K562 (cell line): ENCODE measurements at regions not wholly inside any gene's neighbourhood (a gene's known extent, or its start where the extent isn't known, plus 50 kb on each side); places are given as distances from the start of the nearest gene placed in this dataset.

Source experiments
- ATAC-seq: fragments of 200-7000 bp; cut with Tn5 transposase; 3 replicates; pipeline ENCODE4 v1.9.1; 2020; ENCODE audit warnings: moderate library complexity
- BruUV-seq: library from RNA; stranded (reverse); fragments of 400-500 nt; replicated peaks from 2 replicates; lab custom pipeline; 2021; lab: Mats Ljungman, UMichigan
- CTCF ChIA-PET: fragments of 300-600 bp; formaldehyde crosslinking; extraction: SDS; loops from one replicate; lab custom pipeline; 2021; ENCODE audit warnings: low intra/inter-chr PET ratio; lab: Yijun Ruan, JAX
- POLR2A ChIA-PET: fragments of 300-600, 350-650 bp; sonication (Branson Sonifier 250); formaldehyde crosslinking; extraction: SDS; loops from one replicate; lab custom pipeline; 2021; ENCODE audit warnings: antibody characterized with exemption, inconsistent platforms; lab: Yijun Ruan, JAX
- DNase-seq, 4 experiments: peaks; one replicate each; pipeline versions ENCODE4 v3.0.0 to v3.0.0-alpha.2; 2011 to 2018; ENCODE audit warnings: low spot score in 3 of 4, mixed read lengths in 3 of 4; ENCODE audit errors: extremely low read depth in 1 of 4
- FAIRE-seq: peaks from 2 replicates; lab custom pipeline; 2011; peaks lifted over from hg19 to GRCh38; lab: Jason Lieb, UNC
- H2AFZ ChIP-seq: 2 replicates; pipeline ENCODE4 v1.6.0; 2011; ENCODE audit warnings: low read depth, low read length, control low read depth, inconsistent platforms
- H3K27ac ChIP-seq: fragments of 200-600 bp; 3 replicates; pipeline ENCODE4 v1.8.0; 2011; ENCODE audit warnings: low read depth, mild to moderate bottlenecking, control low read depth, inconsistent platforms, low read length, moderate library complexity, mixed read lengths; ENCODE audit errors: extremely low read depth
- H3K27me3 ChIP-seq, 2 experiments: fragments of 300-600 bp in 1 of 2; 2 replicates in 1 of 2; 3 replicates in 1 of 2; pipeline versions ENCODE4 v1.6.0 to v1.8.0; 2011; ENCODE audit warnings: inconsistent platforms in 2 of 2, low read length in 2 of 2, mild to moderate bottlenecking in 1 of 2, mixed read lengths in 1 of 2, moderate library complexity in 1 of 2; ENCODE audit not compliant: control insufficient read depth in 2 of 2, insufficient read depth in 2 of 2
- H3K36me3 ChIP-seq: fragments of 300-600 bp; 3 replicates; pipeline ENCODE4 v1.8.0; 2011; ENCODE audit warnings: mild to moderate bottlenecking, low read length, inconsistent platforms; ENCODE audit not compliant: control insufficient read depth, insufficient read depth
- H3K4me1 ChIP-seq, 2 experiments: fragments of 200-600 bp in 1 of 2; replicated peaks in 1 of 2; 2 replicates in 1 of 2; 3 replicates in 1 of 2; pipeline versions ENCODE4 v1.5.1 to v1.8.0; 2011; ENCODE audit warnings: inconsistent platforms in 2 of 2, low read length in 2 of 2, mild to moderate bottlenecking in 1 of 2, mixed read lengths in 1 of 2, moderate library complexity in 1 of 2; ENCODE audit not compliant: control insufficient read depth in 2 of 2, insufficient read depth in 2 of 2
- H3K4me2 ChIP-seq: 2 replicates; pipeline ENCODE4 v1.6.1; 2011; ENCODE audit warnings: low read length, control low read depth, inconsistent platforms, mixed read lengths; ENCODE audit not compliant: insufficient read depth
- H3K4me3 ChIP-seq: fragments of 200-600 bp; sonication (generic), shearing (Covaris generic); 2 replicates; pipeline ENCODE4 v1.5.1; 2016; ENCODE audit warnings: control low read depth, inconsistent platforms
- H3K79me2 ChIP-seq: fragments of 200-600 bp; 3 replicates; pipeline ENCODE4 v1.8.0; 2011; ENCODE audit warnings: low read length, inconsistent platforms; ENCODE audit not compliant: control insufficient read depth, insufficient read depth
- H3K9ac ChIP-seq, 2 experiments: 2 replicates each; pipeline versions ENCODE4 v1.6.0 to v1.6.1; 2011; ENCODE audit warnings: low read depth in 2 of 2, low read length in 2 of 2, control low read depth in 1 of 2, inconsistent platforms in 1 of 2, mild to moderate bottlenecking in 1 of 2, mixed read lengths in 1 of 2; ENCODE audit not compliant: insufficient read depth in 1 of 2
- H3K9me1 ChIP-seq: one replicate; pipeline ENCODE4 v1.6.0; 2011; ENCODE audit warnings: inconsistent platforms, mild to moderate bottlenecking, low read length, moderate library complexity; ENCODE audit not compliant: control insufficient read depth, insufficient read depth
- H3K9me3 ChIP-seq: replicated peaks from 2 replicates; pipeline ENCODE4 v1.5.1; 2011; ENCODE audit warnings: low read depth, low read length, inconsistent platforms; ENCODE audit not compliant: control insufficient read depth, insufficient read depth
- H4K20me1 ChIP-seq: replicated peaks from 2 replicates; pipeline ENCODE4 v1.6.1; 2011; ENCODE audit warnings: low read length, inconsistent platforms, mixed read lengths; ENCODE audit not compliant: control insufficient read depth, insufficient read depth
- FOSL1 ChIP-seq: fragments of 200-800 bp; sonication (Bioruptor generic); conservative IDR thresholded peaks from 2 replicates; pipeline ENCODE4 v1.6.1; 2016; ENCODE audit warnings: missing genetic modification characterization, missing compliant biosample characterization
- FOXP1 ChIP-seq: sonication (generic); formaldehyde crosslinking; IDR thresholded peaks from 2 replicates; pipeline ENCODE4 v1.8.0; 2022; ENCODE audit warnings: mild to moderate bottlenecking, missing genetic modification reagents
- KAT7 ChIP-seq: sonication (generic); formaldehyde crosslinking; IDR thresholded peaks from 2 replicates; pipeline ENCODE4 v1.8.0; 2022; ENCODE audit warnings: missing genetic modification reagents, mild to moderate bottlenecking, borderline replicate concordance
- NCOA6 ChIP-seq: fragments of 450-650 bp; IDR thresholded peaks from 2 replicates; pipeline ENCODE4 v1.6.1; 2017; ENCODE audit warnings: mild to moderate bottlenecking
- NFRKB ChIP-seq: fragments of 450-650 bp; IDR thresholded peaks from 2 replicates; pipeline ENCODE4 v1.6.1; 2016; ENCODE audit warnings: low read depth
- PKNOX1 ChIP-seq: fragments of 450-650 bp; IDR thresholded peaks from 2 replicates; pipeline ENCODE4 v1.6.1; 2016
- PTRF ChIP-seq: fragments of 450-650 bp; IDR thresholded peaks from 2 replicates; pipeline ENCODE4 v1.6.1; 2016; ENCODE audit warnings: mild to moderate bottlenecking, missing genetic modification characterization, missing compliant biosample characterization
- PURB ChIP-seq: sonication (generic); formaldehyde crosslinking; IDR thresholded peaks from 2 replicates; pipeline ENCODE4 v1.9.0; 2021; ENCODE audit warnings: low read depth, mild to moderate bottlenecking, missing genetic modification reagents
- SREBF2 ChIP-seq: sonication (generic); formaldehyde crosslinking; IDR thresholded peaks from 2 replicates; pipeline ENCODE4 v1.4.0; 2020; ENCODE audit warnings: mild to moderate bottlenecking, missing genetic modification reagents
- SRSF7 ChIP-seq: fragments of 200-400 bp; formaldehyde crosslinking; optimal IDR thresholded peaks from 2 replicates; pipeline ENCODE3; 2017; ENCODE audit warnings: mild to moderate bottlenecking, low read depth, low read length
- WGBS: fragments of 100-300 bp; shearing (Covaris generic); methylation state at CpG from one replicate; pipeline ENCODE4 v1.1.6; 2016; ENCODE audit warnings: low coverage, mixed read lengths; ENCODE audit not compliant: insufficient coverage; ENCODE audit errors: missing lambda C conversion rate; 5-methylcytosine and 5-hydroxymethylcytosine counted together
- in situ Hi-C: fragments of 300-500 bp; cut with MboI; formaldehyde crosslinking; loops from 4 replicates; pipeline ENCODE4 v1.15.0; 2018; ENCODE audit warnings: inconsistent platforms, mixed read lengths
- intact Hi-C: fragments of 100-400 bp; cut with micrococcal nuclease; formaldehyde crosslinking; loops from 2 replicates; pipeline ENCODE4 v1.14.2; 2022

- Histone ChIP-seq H3K9me1 (no peaks in the 10 kb centered on the region), H3K27me3 (no peaks in the 10 kb centered on the region), H3K79me2 (no peaks in the 10 kb centered on the region), H4K20me1 (no peaks in the 10 kb centered on the region), H3K9ac (no peak overlapping the region), H3K36me3 (no peaks in the 10 kb centered on the region; the same call in 2 of the 3 replicates), H2AFZ (no peak overlapping the region), H3K4me1 (peaks cover 0 to 18% of the 10 kb centered on the region in 2 experiments; a peak in 3 of 5 replicates), H3K9me3 (no peaks in the 10 kb centered on the region), H3K4me3 (no peak overlapping the region), H3K4me2 (no peak overlapping the region), H3K27ac (no peak overlapping the region)
- FAIRE-seq (no peak), ATAC-seq (no peak), DNase-seq (no peak)
- TF ChIP-seq FOSL1 (tag) (0 out of 2 replicates have a peak, but pooled peaks have one; percentile 10), PKNOX1 (0 out of 2 replicates have a peak, but pooled peaks have one; percentile 31), FOXP1 (no peak)
- intact Hi-C loops (no loop called here), in situ Hi-C loops (no loop called here)
- ChIA-PET POLR2A (interaction anchor here (0.7 to 1.0 kb wide), 3 partner anchors 8 to 126 kb away, joined by 3 to 10 read pairs (median 3); no protein-coding TSS in a partner anchor), CTCF (no interaction called here)
- BruUV-seq = no TSS peak
- 9% methylated on average over 3 of the region's 3 CpGs for WGBS
Observed at GRCh38 chr3:194011807-194012206, 124.1 kb upstream of the HES1 start.

DNA sequence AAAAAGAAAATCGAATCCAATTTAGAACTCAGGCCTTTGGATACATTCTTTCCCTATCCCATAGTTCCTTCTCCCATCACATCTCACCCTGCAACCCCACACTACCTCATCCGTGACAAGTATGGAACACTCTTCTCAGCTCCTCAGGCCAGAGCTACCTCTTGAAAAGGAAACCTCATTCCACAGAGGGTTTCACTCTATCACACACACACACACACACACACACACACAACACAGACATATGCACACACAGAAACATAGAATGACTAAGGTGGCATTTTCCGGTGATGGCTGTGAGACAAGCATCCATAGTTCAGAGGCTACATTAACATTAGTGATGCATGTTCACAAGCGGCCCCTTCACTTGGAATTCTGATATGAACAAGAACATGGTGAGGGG lies 122.0 kb upstream of the HES1 start:
- H4K20me1 ChIP-seq = no peaks in the 10 kb centered on the region
- no peak for DNase-seq
- no peaks in the 10 kb centered on the region; the same call in 2 of the 3 replicates for H3K36me3 ChIP-seq
- POLR2A ChIA-PET = interaction anchor here (0.5 to 1.0 kb wide), 4 partner anchors 11 to 159 kb away, joined by 3 read pairs; no protein-coding TSS in a partner anchor
- in situ Hi-C loops = no loop called here
- H3K4me3 ChIP-seq = no peak overlapping the region
- H3K9me3 ChIP-seq = no peaks in the 10 kb centered on the region
- H3K4me2 ChIP-seq = no peak overlapping the region
- intact Hi-C loops = no loop called here
- TF ChIP-seq SREBF2 (CRISPR knock-in tag) (no peak), SRSF7 (no peak), KAT7 (CRISPR knock-in tag) (no peak), PURB (CRISPR knock-in tag) (no peak), NFRKB (no peak), NCOA6 (no peak), PTRF (tag) (no peak)
- H3K9ac ChIP-seq = no peak overlapping the region
- H3K4me1 ChIP-seq = peaks cover 0 to 5% of the 10 kb centered on the region in 2 experiments; a peak in 3 of 5 replicates
- CTCF ChIA-PET = no interaction called here
- no peak overlapping the region for H3K27ac ChIP-seq
- no peak for ATAC-seq
- BruUV-seq = no TSS peak
- no peaks in the 10 kb centered on the region for H3K9me1 ChIP-seq
- no peaks in the 10 kb centered on the region for H3K27me3 ChIP-seq
- FAIRE-seq = no peak
- no peaks in the 10 kb centered on the region for H3K79me2 ChIP-seq
- H2AFZ ChIP-seq = no peak overlapping the region
- WGBS = 65% methylated on average over 4 of the region's 4 CpGs
